ENCODE measurements at regions not wholly inside any gene's neighbourhood (a gene's known extent, or its start where the extent isn't known, plus 50 kb on each side); places are given as distances from the start of the nearest gene placed in this dataset.

DNA sequence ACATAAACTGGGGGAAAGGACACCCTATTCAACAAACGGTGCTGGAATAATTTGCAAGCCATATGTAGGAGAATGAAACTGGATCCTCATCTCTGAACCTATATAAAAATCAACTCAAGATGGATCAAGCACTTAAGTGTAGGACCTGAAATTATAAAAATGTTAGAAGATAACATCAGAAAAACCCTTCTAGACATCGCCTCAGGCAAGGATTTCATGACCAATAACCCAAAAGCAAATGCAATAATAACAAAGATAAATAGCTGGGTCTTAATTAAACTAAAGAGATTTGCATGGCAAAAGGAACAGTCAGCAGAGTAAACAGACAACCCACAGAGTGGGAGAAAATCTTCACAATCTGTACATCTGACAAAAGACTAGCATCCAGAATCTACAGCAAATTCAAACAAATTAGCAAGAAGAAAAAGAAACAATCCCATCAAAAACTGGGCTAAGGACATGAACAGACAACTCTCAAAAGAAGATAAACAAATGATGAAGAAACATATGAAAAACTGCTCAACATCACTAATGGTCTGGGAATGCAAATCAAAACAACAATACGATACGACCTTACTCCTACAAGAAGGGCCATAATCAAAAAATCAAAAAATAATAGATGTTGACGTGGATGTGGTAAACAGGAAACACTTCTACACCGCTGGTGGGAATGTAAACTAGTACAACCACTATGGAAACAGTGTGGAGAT, 408.7 kb downstream of the CNTN6 start:
- Histone ChIP-seq H3K4me3 (replicated peaks in 1 of 3; ENCODE audit: low read depth in 2 of 3, low read length in 3 of 3) (no peak overlapping the region), H3K79me2 (ENCODE audit: insufficient read depth, low read length) (no peaks in the 10 kb centered on the region), H3K36me3 (replicated peaks in 1 of 2; ENCODE audit: control insufficient read depth in 1 of 2, insufficient read depth in 2 of 2, low read length in 2 of 2) (no peaks in the 10 kb centered on the region), H3K9me3 (replicated peaks in 1 of 2; ENCODE audit: control insufficient read depth in 1 of 2, insufficient read depth in 1 of 2, low read length in 2 of 2) (no peaks in the 10 kb centered on the region), H2AFZ (ENCODE audit: insufficient read depth, low read depth, low read length, poor library complexity, severe bottlenecking) (no peak overlapping the region), H3K27ac (ENCODE audit: low read depth in 1 of 2, low read length in 2 of 2) (no peak overlapping the region), H3K4me2 (replicated peaks; ENCODE audit: extremely low read depth, low read length, poor library complexity, severe bottlenecking) (no peak overlapping the region), H3K27me3 (ENCODE audit: control insufficient read depth in 2 of 2, insufficient read depth in 2 of 2, low read length in 2 of 2) (no peaks in the 10 kb centered on the region), H4K20me1 (ENCODE audit: insufficient read depth, low read length) (no peaks in the 10 kb centered on the region), H3K9ac (ENCODE audit: insufficient read depth, low read length, poor library complexity, severe bottlenecking) (no peak overlapping the region), H3K4me1 (ENCODE audit: control insufficient read depth in 1 of 2, insufficient read depth in 2 of 2, low read length in 2 of 2) (no peaks in the 10 kb centered on the region)
- H3K4me1 Mint-ChIP-seq, result no peaks in the 10 kb centered on the region
- H3K36me3 Mint-ChIP-seq, result no peaks in the 10 kb centered on the region
- H3K27ac Mint-ChIP-seq, result no peak overlapping the region
- TF ChIP-seq CTCF (IDR thresholded peaks at IDR 0.05), result no peak
- WGBS (ENCODE audit: insufficient coverage), result no CpG with 5 or more reads among the region's 6 CpGs
- intact Hi-C loops (cut with micrococcal nuclease), result no loop called here
- no peak overlapping the region for H3K4me3 Mint-ChIP-seq
- DNase-seq, result no peak
- H3K9me3 Mint-ChIP-seq, result peaks cover 0 to 8% (median 2%) of the 10 kb centered on the region in 7 donors
- H3K27me3 Mint-ChIP-seq (ENCODE audit: low read depth in 3 of 3), result no peaks in the 10 kb centered on the region

DNA sequence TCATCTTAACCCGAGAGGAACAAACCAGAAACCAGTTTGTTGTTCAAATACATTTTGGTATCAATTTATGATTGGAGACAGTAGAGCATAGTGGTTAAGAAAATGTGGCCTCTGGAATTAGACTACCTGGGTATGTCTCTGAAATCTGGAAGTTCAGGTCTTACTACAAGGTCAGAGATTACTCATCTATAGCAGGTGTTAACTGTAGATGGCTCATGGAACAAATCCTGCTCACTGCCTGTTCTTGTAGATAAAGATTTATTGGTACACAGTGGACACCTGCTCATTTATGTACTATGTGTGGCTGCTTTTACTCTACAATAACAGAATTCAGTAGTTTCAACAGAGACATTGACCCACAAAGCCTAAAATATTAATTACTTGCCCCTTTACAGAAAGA, 413.3 kb downstream of the CNTN6 start:
- Histone ChIP-seq H3K4me3 (replicated peaks in 1 of 3; ENCODE audit: low read depth in 2 of 3, low read length in 3 of 3) (no peak overlapping the region), H3K9me3 (replicated peaks in 1 of 2; ENCODE audit: control insufficient read depth in 1 of 2, insufficient read depth in 1 of 2, low read length in 2 of 2) (peaks cover 0 to 3% of the 10 kb centered on the region in 2 donors), H3K4me1 (ENCODE audit: control insufficient read depth in 1 of 2, insufficient read depth in 2 of 2, low read length in 2 of 2) (no peaks in the 10 kb centered on the region), H3K27ac (ENCODE audit: low read depth in 1 of 2, low read length in 2 of 2) (no peak overlapping the region), H3K4me2 (replicated peaks; ENCODE audit: extremely low read depth, low read length, poor library complexity, severe bottlenecking) (no peak overlapping the region), H3K27me3 (ENCODE audit: control insufficient read depth in 2 of 2, insufficient read depth in 2 of 2, low read length in 2 of 2) (no peaks in the 10 kb centered on the region), H3K36me3 (replicated peaks in 1 of 2; ENCODE audit: control insufficient read depth in 1 of 2, insufficient read depth in 2 of 2, low read length in 2 of 2) (no peaks in the 10 kb centered on the region), H2AFZ (ENCODE audit: insufficient read depth, low read depth, low read length, poor library complexity, severe bottlenecking) (no peak overlapping the region), H3K79me2 (ENCODE audit: insufficient read depth, low read length) (no peaks in the 10 kb centered on the region), H3K9ac (ENCODE audit: insufficient read depth, low read length, poor library complexity, severe bottlenecking) (no peak overlapping the region), H4K20me1 (ENCODE audit: insufficient read depth, low read length) (no peaks in the 10 kb centered on the region)
- intact Hi-C loops (cut with micrococcal nuclease), result no loop called here
- DNase-seq, result no peak
- no peaks in the 10 kb centered on the region for H3K36me3 Mint-ChIP-seq
- H3K4me3 Mint-ChIP-seq, result no peak overlapping the region
- H3K27me3 Mint-ChIP-seq (ENCODE audit: low read depth in 3 of 3), result no peaks in the 10 kb centered on the region
- peaks cover 0 to 8% (median 0%) of the 10 kb centered on the region in 7 donors for H3K9me3 Mint-ChIP-seq
- no peaks in the 10 kb centered on the region for H3K4me1 Mint-ChIP-seq
- no peak for TF ChIP-seq CTCF (IDR thresholded peaks at IDR 0.05)
- no peak overlapping the region for H3K27ac Mint-ChIP-seq
- 75% methylated on average over 1 of the region's 1 CpG for WGBS (ENCODE audit: insufficient coverage)
